T-cell (primary cell): ENCODE measurements at regions not wholly inside any gene's neighbourhood (a gene's known extent, or its start where the extent isn't known, plus 50 kb on each side); places are given as distances from the start of the nearest gene placed in this dataset.
"Not testable (repeated sequence)": the region's sequence is repeated elsewhere in the genome, so short reads cannot be mapped to it uniquely, and the experiment has no call there.

Source experiments
- ATAC-seq, 4 experiments: fragments of 200-7000 bp in 3 of 4; fragments of 150-1000 bp in 1 of 4; cut with Tn5 transposase; replicated peaks in 1 of 4; 1 replicate in 3 of 4; 2 replicates in 1 of 4; pipeline ENCODE4 v1.10.0; 2021; ENCODE audit warnings: moderate library complexity in 3 of 4, mild to moderate bottlenecking in 2 of 4, moderate number of reproducible peaks in 1 of 4
- CTCF ChIA-PET, 2 donors: fragments of 300-600 bp; sonication (Branson Sonifier 250); formaldehyde crosslinking; loops; one replicate each; lab custom pipeline; 2022; ENCODE audit warnings: antibody characterized with exemption in 2 of 2; lab: Charles Lee
- POLR2A ChIA-PET, 2 donors: fragments of 300-600 bp; sonication (Branson Sonifier 250); formaldehyde crosslinking; loops; one replicate each; lab custom pipeline; 2022; ENCODE audit warnings: antibody characterized with exemption in 2 of 2; lab: Charles Lee
- DNase-seq, 35 experiments: peaks; one replicate each; pipeline versions ENCODE4 v3.0.0 to v3.0.0-alpha.2; 2013 to 2023
- H3K27ac ChIP-seq: one replicate; pipeline ENCODE4 v1.5.1; 2013; ENCODE audit warnings: low read length
- H3K27me3 ChIP-seq, 2 experiments: replicated peaks in 1 of 2; 1 replicate in 1 of 2; 2 replicates in 1 of 2; pipeline versions ENCODE4 v1.6.1 to v1.7.0; 2013; ENCODE audit warnings: low read length in 1 of 2, mixed read lengths in 1 of 2; ENCODE audit not compliant: control insufficient read depth in 2 of 2, insufficient read depth in 2 of 2; ENCODE audit errors: extremely low read depth in 1 of 2
- H3K36me3 ChIP-seq, 2 donors: 1 replicate in 1 of 2; 2 replicates in 1 of 2; pipeline versions ENCODE4 v1.6.1 to v1.7.0; 2013; ENCODE audit warnings: low read length in 1 of 2; ENCODE audit not compliant: control insufficient read depth in 2 of 2, insufficient read depth in 1 of 2; ENCODE audit errors: extremely low read depth in 1 of 2
- H3K4me1 ChIP-seq, 2 experiments: 1 replicate in 1 of 2; 2 replicates in 1 of 2; pipeline versions ENCODE4 v1.6.1 to v1.7.0; 2013; ENCODE audit warnings: low read length in 2 of 2, mixed read lengths in 1 of 2; ENCODE audit not compliant: insufficient read depth in 2 of 2, control insufficient read depth in 1 of 2; ENCODE audit errors: extremely low read depth in 1 of 2
- H3K4me3 ChIP-seq, 2 donors: 1 replicate in 1 of 2; 2 replicates in 1 of 2; pipeline versions ENCODE4 v1.5.1 to v1.7.0; 2013; ENCODE audit warnings: mild to moderate bottlenecking in 2 of 2, low read length in 1 of 2, moderate library complexity in 1 of 2; ENCODE audit not compliant: control insufficient read depth in 1 of 2; ENCODE audit errors: extremely low read depth in 1 of 2
- H3K9me3 ChIP-seq: 2 replicates; pipeline ENCODE4 v1.7.0; 2013
- H3K27ac Mint-ChIP-seq, 2 donors: one replicate each; pipeline ENCODE4 v1.8.0; 2020 to 2021; ENCODE audit warnings: mild to moderate bottlenecking in 2 of 2, mixed read lengths in 2 of 2
- H3K27me3 Mint-ChIP-seq, 2 donors: one replicate each; pipeline ENCODE4 v1.8.0; 2021 to 2022; ENCODE audit warnings: mixed read lengths in 2 of 2
- H3K36me3 Mint-ChIP-seq: one replicate; pipeline ENCODE4 v1.8.0; 2021; ENCODE audit warnings: mixed read lengths
- H3K4me1 Mint-ChIP-seq, 3 donors: one replicate each; pipeline ENCODE4 v1.8.0; 2020 to 2022; ENCODE audit warnings: mixed read lengths in 3 of 3, mild to moderate bottlenecking in 1 of 3
- H3K4me3 Mint-ChIP-seq, 3 donors: one replicate each; pipeline ENCODE4 v1.8.0; 2020 to 2022; ENCODE audit warnings: mild to moderate bottlenecking in 3 of 3, mixed read lengths in 3 of 3, moderate library complexity in 3 of 3
- H3K9me3 Mint-ChIP-seq, 3 donors: one replicate each; pipeline ENCODE4 v1.8.0; 2020 to 2022; ENCODE audit warnings: mixed read lengths in 3 of 3
- WGBS: methylation state at CpG from one replicate; pipeline ENCODE4 v1.1.5; 2013; ENCODE audit warnings: missing lambda C conversion rate; ENCODE audit not compliant: insufficient coverage; 5-methylcytosine and 5-hydroxymethylcytosine counted together

DNA sequence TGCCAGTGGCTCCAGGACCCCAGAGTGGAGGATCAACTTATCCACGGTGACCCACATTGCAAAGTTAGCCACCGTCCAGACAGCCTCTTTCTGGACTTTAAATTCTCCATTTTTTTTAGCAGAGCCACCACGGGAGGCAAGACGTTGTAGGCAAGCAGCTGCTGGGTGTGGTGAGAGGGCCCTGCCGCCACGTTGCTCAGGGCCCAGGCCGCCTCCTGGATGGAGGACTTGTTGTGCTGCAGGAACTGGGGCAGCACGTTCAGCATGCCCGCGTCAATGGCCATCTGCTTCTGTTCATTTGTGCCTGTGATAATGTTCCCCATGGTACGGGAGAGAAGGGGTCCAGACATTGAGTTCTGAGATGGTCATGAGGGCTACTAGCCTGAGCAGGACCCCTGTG is 114.3 kb upstream of the POC5 start:
- H3K27ac Mint-ChIP-seq: no peak overlapping the region
- H3K36me3 Mint-ChIP-seq: no peaks in the 10 kb centered on the region
- Histone ChIP-seq H3K4me3 (no peak overlapping the region), H3K27me3 (peaks cover 0 to 9% of the 10 kb centered on the region in 2 experiments), H3K27ac (no peak overlapping the region), H3K9me3 (no peaks in the 10 kb centered on the region), H3K36me3 (no peaks in the 10 kb centered on the region), H3K4me1 (no peaks in the 10 kb centered on the region)
- ChIA-PET POLR2A (no interaction called here), CTCF (no interaction called here)
- H3K9me3 Mint-ChIP-seq: no peaks in the 10 kb centered on the region
- WGBS: 89% methylated on average over 11 of the region's 11 CpGs
- no peak for DNase-seq
- peaks cover 4 to 13% of the 10 kb centered on the region in 2 donors for H3K27me3 Mint-ChIP-seq
- H3K4me1 Mint-ChIP-seq: no peaks in the 10 kb centered on the region
- no peak for ATAC-seq
- H3K4me3 Mint-ChIP-seq: no peak overlapping the region

- Mint-ChIP-seq H3K4me1 (no peaks in the 10 kb centered on the region), H3K4me3 (no peak overlapping the region), H3K27ac (no peak overlapping the region), H3K9me3 (no peaks in the 10 kb centered on the region), H3K36me3 (no peaks in the 10 kb centered on the region), H3K27me3 (peaks cover 4 to 6% of the 10 kb centered on the region in 2 donors)
- POLR2A ChIA-PET: interaction anchor here in 1 of 2 donors (0.7 to 0.8 kb wide), 2 partner anchors 10 to 14 kb away, joined by 4 to 9 read pairs; no protein-coding TSS in a partner anchor
- Histone ChIP-seq H3K36me3 (no peaks in the 10 kb centered on the region), H3K4me3 (no peak overlapping the region), H3K27ac (no peak overlapping the region), H3K27me3 (peaks cover 0 to 9% of the 10 kb centered on the region in 2 experiments), H3K4me1 (no peaks in the 10 kb centered on the region), H3K9me3 (no peaks in the 10 kb centered on the region)
- DNase-seq: no peak
- ATAC-seq: no peak
- CTCF ChIA-PET: no interaction called here
- WGBS: no CpG with 5 or more reads among the region's 2 CpGs
These were observed 110.8 kb upstream of the POC5 start for GRCh38 chr5:75828029-75828428.

GRCh38 chr5:75824323-75824722 is 107.1 kb upstream of the POC5 start:
- Histone ChIP-seq H3K27ac (no peak overlapping the region), H3K9me3 (no peaks in the 10 kb centered on the region), H3K27me3 (no peaks in the 10 kb centered on the region), H3K4me3 (no peak overlapping the region), H3K36me3 (no peaks in the 10 kb centered on the region), H3K4me1 (no peaks in the 10 kb centered on the region)
- ChIA-PET CTCF (no interaction called here), POLR2A (no interaction called here)
- Mint-ChIP-seq H3K9me3 (peaks cover 0 to 7% (median 3%) of the 10 kb centered on the region in 3 donors), H3K27ac (no peak overlapping the region), H3K27me3 (peaks cover 3 to 4% of the 10 kb centered on the region in 2 donors), H3K4me1 (no peaks in the 10 kb centered on the region), H3K4me3 (no peak overlapping the region), H3K36me3 (no peaks in the 10 kb centered on the region)
- WGBS: no CpG with 5 or more reads among the region's 1 CpG
- DNase-seq (no peak), ATAC-seq (no peak)

DNA sequence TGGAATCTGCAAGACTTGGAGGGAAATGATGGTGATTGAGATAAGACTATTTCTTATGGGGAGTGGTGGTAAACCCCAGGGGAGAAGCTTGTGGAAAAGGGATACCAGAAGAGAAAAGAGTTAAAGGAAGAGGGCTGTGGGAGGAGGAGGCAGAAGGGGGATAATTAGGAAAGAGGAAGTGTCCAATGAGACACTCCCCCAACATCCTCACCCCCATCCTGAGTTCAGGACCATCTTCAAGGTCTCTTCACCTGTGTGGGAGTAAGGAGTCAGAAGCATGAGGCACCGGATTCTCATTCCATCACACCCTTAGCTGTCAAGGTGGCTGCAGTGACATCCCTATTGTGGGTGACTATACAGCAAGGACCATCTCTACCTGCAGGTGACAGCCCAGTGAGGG is 106.6 kb upstream of the POC5 start:
- ChIA-PET POLR2A (no interaction called here), CTCF (no interaction called here)
- H3K27me3 Mint-ChIP-seq: peaks cover 4 to 5% of the 10 kb centered on the region in 2 donors
- Histone ChIP-seq H3K36me3 (no peaks in the 10 kb centered on the region), H3K4me1 (no peaks in the 10 kb centered on the region), H3K9me3 (no peaks in the 10 kb centered on the region), H3K27ac (no peak overlapping the region), H3K27me3 (no peaks in the 10 kb centered on the region), H3K4me3 (no peak overlapping the region)
- WGBS: no CpG with 5 or more reads among the region's 1 CpG
- H3K9me3 Mint-ChIP-seq: peaks cover 0 to 7% (median 3%) of the 10 kb centered on the region in 3 donors
- no peak for ATAC-seq
- H3K4me1 Mint-ChIP-seq: no peaks in the 10 kb centered on the region
- H3K27ac Mint-ChIP-seq: no peak overlapping the region
- no peak for DNase-seq
- no peaks in the 10 kb centered on the region for H3K36me3 Mint-ChIP-seq
- no peak overlapping the region for H3K4me3 Mint-ChIP-seq

GRCh38 chr5:75818661-75819060 is 101.4 kb upstream of the POC5 start:
- ChIA-PET POLR2A (no interaction called here), CTCF (no interaction called here)
- no peak overlapping the region for H3K27ac Mint-ChIP-seq
- Histone ChIP-seq H3K4me3 (no peak overlapping the region), H3K4me1 (no peaks in the 10 kb centered on the region), H3K27me3 (peaks cover 0 to 14% of the 10 kb centered on the region in 2 experiments), H3K36me3 (no peaks in the 10 kb centered on the region), H3K27ac (no peak overlapping the region), H3K9me3 (no peaks in the 10 kb centered on the region)
- H3K27me3 Mint-ChIP-seq: peaks cover 18 to 31% of the 10 kb centered on the region in 2 donors
- H3K9me3 Mint-ChIP-seq: peaks cover 3 to 7% (median 4%) of the 10 kb centered on the region in 3 donors
- H3K4me3 Mint-ChIP-seq: no peak overlapping the region
- ATAC-seq: no peak
- no peak for DNase-seq
- no CpG with 5 or more reads among the region's 2 CpGs for WGBS
- no peaks in the 10 kb centered on the region for H3K36me3 Mint-ChIP-seq
- no peaks in the 10 kb centered on the region for H3K4me1 Mint-ChIP-seq

- H3K4me3 ChIP-seq, POLR2A ChIA-PET, H3K36me3 Mint-ChIP-seq, H3K4me1 Mint-ChIP-seq, H3K9me3 ChIP-seq, H3K36me3 ChIP-seq, H3K27ac ChIP-seq, ATAC-seq, CTCF ChIA-PET, H3K4me1 ChIP-seq, H3K4me3 Mint-ChIP-seq, H3K27ac Mint-ChIP-seq, DNase-seq: not testable (repeated sequence)
- H3K9me3 Mint-ChIP-seq: peaks cover 10 to 23% (median 12%) of the 10 kb centered on the region in 3 donors
- H3K27me3 ChIP-seq: peaks cover 2 to 12% of the 10 kb centered on the region in 2 experiments
- WGBS: 17% methylated on average over 1 of the region's 6 CpGs
- peaks cover 14 to 19% of the 10 kb centered on the region in 2 donors for H3K27me3 Mint-ChIP-seq
These were observed 82.5 kb upstream of the POC5 start for GRCh38 chr5:75799695-75800094.

DNA sequence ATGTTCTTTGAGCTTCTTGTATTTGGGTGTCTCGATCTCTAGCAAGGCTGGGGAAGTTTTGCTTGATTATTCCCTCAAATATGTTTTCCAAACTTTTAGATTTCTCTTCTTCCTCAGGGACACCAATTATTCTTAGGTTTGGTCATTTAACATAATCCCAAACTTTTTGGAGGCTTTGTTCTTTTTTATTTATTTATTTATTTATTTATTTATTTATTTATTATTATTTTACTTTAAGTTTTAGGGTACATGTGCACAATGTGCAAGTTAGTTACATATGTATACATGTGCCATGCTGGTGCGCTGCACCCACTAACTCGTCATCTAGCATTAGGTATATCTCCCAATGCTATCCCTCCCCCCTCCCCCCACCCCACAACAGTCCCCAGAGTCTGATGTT is 52.1 kb upstream of the POC5 start:
- POLR2A ChIA-PET, H3K4me3 ChIP-seq, DNase-seq, H3K36me3 Mint-ChIP-seq, H3K36me3 ChIP-seq, H3K27ac Mint-ChIP-seq, H3K4me3 Mint-ChIP-seq, H3K9me3 ChIP-seq, H3K4me1 Mint-ChIP-seq, ATAC-seq, H3K27me3 ChIP-seq, H3K4me1 ChIP-seq, H3K27ac ChIP-seq: not testable (repeated sequence)
- Mint-ChIP-seq H3K27me3 (peaks cover 10 to 21% of the 10 kb centered on the region in 2 donors), H3K9me3 (peaks cover 34 to 57% (median 36%) of the 10 kb centered on the region in 3 donors)
- WGBS: no CpG with 5 or more reads among the region's 3 CpGs
- CTCF ChIA-PET: interaction anchor here in 1 of 2 donors (0.8 kb wide), 1 partner anchor 10 kb away, joined by 3 read pairs; no protein-coding TSS in a partner anchor
